SK-N-SH (cell line): ENCODE measurements at regions not wholly inside any gene's neighbourhood (a gene's known extent, or its start where the extent isn't known, plus 50 kb on each side); places are given as distances from the start of the nearest gene placed in this dataset.

ENCODE experiments used
- CHD2 ChIP-seq: fragments of 150-350 bp; IDR thresholded peaks from 2 replicates; pipeline ENCODE4 v1.6.1; 2018; ENCODE audit warnings: low read length; ENCODE audit not compliant: partially characterized antibody
- EP300 ChIP-seq, 2 experiments: IDR thresholded peaks; 2 replicates each; pipeline versions ENCODE4 v1.4.0 to v1.6.1; 2012; ENCODE audit warnings: borderline replicate concordance in 1 of 2, low read depth in 1 of 2, low read length in 1 of 2
- RAD21 ChIP-seq: IDR thresholded peaks from 2 replicates; pipeline ENCODE4 v1.6.1; 2012; ENCODE audit warnings: mild to moderate bottlenecking, low read length
- RCOR1 ChIP-seq: fragments of 150-350 bp; IDR thresholded peaks from 2 replicates; pipeline ENCODE4 v1.6.1; 2017; ENCODE audit warnings: antibody characterized with exemption, low read length
- RXRA ChIP-seq: IDR thresholded peaks from 2 replicates; pipeline ENCODE4 v1.4.0; 2012; ENCODE audit warnings: low read depth, mild to moderate bottlenecking, borderline replicate concordance
- SMC3 ChIP-seq: IDR thresholded peaks from 2 replicates; pipeline ENCODE4 v1.6.1; 2012; ENCODE audit warnings: low read depth, low read length, improper control_type of control experiment
- TF ChIP-seq, protein P1 (sequence below): IDR thresholded peaks from 2 replicates; pipeline ENCODE4 v1.6.1; 2012; ENCODE audit warnings: mild to moderate bottlenecking, low read depth, low read length, moderate library complexity
- TF ChIP-seq, protein P2 (sequence below): fragments of 200-600 bp; sonication (generic); IDR thresholded peaks from 2 replicates; pipeline ENCODE4 v1.6.1; 2017; ENCODE audit warnings: antibody characterized with exemption, mild to moderate bottlenecking, moderate library complexity
- TF ChIP-seq, protein P3 (sequence below): IDR thresholded peaks from 2 replicates; pipeline ENCODE4 v1.4.0; 2012; ENCODE audit warnings: low read depth, borderline replicate concordance
- TF ChIP-seq, protein P4 (sequence below): fragments of 150-350 bp; IDR thresholded peaks from 2 replicates; pipeline ENCODE4 v1.6.1; 2017; ENCODE audit warnings: antibody characterized with exemption, low read length, low read depth, borderline replicate concordance
- TF ChIP-seq, protein P5 (sequence below): IDR thresholded peaks from 2 replicates; pipeline ENCODE4 v1.4.0; 2012; ENCODE audit warnings: low read depth

- TF ChIP-seq, protein P1, sequence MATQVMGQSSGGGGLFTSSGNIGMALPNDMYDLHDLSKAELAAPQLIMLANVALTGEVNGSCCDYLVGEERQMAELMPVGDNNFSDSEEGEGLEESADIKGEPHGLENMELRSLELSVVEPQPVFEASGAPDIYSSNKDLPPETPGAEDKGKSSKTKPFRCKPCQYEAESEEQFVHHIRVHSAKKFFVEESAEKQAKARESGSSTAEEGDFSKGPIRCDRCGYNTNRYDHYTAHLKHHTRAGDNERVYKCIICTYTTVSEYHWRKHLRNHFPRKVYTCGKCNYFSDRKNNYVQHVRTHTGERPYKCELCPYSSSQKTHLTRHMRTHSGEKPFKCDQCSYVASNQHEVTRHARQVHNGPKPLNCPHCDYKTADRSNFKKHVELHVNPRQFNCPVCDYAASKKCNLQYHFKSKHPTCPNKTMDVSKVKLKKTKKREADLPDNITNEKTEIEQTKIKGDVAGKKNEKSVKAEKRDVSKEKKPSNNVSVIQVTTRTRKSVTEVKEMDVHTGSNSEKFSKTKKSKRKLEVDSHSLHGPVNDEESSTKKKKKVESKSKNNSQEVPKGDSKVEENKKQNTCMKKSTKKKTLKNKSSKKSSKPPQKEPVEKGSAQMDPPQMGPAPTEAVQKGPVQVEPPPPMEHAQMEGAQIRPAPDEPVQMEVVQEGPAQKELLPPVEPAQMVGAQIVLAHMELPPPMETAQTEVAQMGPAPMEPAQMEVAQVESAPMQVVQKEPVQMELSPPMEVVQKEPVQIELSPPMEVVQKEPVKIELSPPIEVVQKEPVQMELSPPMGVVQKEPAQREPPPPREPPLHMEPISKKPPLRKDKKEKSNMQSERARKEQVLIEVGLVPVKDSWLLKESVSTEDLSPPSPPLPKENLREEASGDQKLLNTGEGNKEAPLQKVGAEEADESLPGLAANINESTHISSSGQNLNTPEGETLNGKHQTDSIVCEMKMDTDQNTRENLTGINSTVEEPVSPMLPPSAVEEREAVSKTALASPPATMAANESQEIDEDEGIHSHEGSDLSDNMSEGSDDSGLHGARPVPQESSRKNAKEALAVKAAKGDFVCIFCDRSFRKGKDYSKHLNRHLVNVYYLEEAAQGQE, result no peak
- TF ChIP-seq RAD21 (no peak), CHD2 (no peak), RCOR1 (no peak), EP300 (IDR thresholded peaks at IDR 0.05; ENCODE audit: borderline replicate concordance in 1 of 2, low read depth in 1 of 2, low read length in 1 of 2) (no peak), RXRA (no peak), SMC3 (no peak)
- TF ChIP-seq, protein P2, sequence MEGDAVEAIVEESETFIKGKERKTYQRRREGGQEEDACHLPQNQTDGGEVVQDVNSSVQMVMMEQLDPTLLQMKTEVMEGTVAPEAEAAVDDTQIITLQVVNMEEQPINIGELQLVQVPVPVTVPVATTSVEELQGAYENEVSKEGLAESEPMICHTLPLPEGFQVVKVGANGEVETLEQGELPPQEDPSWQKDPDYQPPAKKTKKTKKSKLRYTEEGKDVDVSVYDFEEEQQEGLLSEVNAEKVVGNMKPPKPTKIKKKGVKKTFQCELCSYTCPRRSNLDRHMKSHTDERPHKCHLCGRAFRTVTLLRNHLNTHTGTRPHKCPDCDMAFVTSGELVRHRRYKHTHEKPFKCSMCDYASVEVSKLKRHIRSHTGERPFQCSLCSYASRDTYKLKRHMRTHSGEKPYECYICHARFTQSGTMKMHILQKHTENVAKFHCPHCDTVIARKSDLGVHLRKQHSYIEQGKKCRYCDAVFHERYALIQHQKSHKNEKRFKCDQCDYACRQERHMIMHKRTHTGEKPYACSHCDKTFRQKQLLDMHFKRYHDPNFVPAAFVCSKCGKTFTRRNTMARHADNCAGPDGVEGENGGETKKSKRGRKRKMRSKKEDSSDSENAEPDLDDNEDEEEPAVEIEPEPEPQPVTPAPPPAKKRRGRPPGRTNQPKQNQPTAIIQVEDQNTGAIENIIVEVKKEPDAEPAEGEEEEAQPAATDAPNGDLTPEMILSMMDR, result no peak
- TF ChIP-seq, protein P3, sequence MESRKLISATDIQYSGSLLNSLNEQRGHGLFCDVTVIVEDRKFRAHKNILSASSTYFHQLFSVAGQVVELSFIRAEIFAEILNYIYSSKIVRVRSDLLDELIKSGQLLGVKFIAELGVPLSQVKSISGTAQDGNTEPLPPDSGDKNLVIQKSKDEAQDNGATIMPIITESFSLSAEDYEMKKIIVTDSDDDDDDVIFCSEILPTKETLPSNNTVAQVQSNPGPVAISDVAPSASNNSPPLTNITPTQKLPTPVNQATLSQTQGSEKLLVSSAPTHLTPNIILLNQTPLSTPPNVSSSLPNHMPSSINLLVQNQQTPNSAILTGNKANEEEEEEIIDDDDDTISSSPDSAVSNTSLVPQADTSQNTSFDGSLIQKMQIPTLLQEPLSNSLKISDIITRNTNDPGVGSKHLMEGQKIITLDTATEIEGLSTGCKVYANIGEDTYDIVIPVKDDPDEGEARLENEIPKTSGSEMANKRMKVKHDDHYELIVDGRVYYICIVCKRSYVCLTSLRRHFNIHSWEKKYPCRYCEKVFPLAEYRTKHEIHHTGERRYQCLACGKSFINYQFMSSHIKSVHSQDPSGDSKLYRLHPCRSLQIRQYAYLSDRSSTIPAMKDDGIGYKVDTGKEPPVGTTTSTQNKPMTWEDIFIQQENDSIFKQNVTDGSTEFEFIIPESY, result no peak
- TF ChIP-seq, protein P4, sequence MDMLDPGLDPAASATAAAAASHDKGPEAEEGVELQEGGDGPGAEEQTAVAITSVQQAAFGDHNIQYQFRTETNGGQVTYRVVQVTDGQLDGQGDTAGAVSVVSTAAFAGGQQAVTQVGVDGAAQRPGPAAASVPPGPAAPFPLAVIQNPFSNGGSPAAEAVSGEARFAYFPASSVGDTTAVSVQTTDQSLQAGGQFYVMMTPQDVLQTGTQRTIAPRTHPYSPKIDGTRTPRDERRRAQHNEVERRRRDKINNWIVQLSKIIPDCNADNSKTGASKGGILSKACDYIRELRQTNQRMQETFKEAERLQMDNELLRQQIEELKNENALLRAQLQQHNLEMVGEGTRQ, result no peak
- TF ChIP-seq, protein P5, sequence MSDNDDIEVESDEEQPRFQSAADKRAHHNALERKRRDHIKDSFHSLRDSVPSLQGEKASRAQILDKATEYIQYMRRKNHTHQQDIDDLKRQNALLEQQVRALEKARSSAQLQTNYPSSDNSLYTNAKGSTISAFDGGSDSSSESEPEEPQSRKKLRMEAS, result no peak
Measured at GRCh38 chr10:42963312-42963711, 113.6 kb upstream of the RET start.
